ENCODE measurements at regions not wholly inside any gene's neighbourhood (a gene's known extent, or its start where the extent isn't known, plus 50 kb on each side); places are given as distances from the start of the nearest gene placed in this dataset.

- TF ChIP-seq CTCF (IDR thresholded peaks at IDR 0.05) (no peak), POLR2A (IDR thresholded peaks at IDR 0.05) (no peak), EP300 (IDR thresholded peaks at IDR 0.05) (no peak)
Measured at GRCh38 chr10:78285226-78285625, 251.6 kb downstream of the RPS24 start.

All from tibial nerve (tissue), 4 donors.